Left renal pelvis (tissue), 4 donors: ENCODE measurements at regions not wholly inside any gene's neighbourhood (a gene's known extent, or its start where the extent isn't known, plus 50 kb on each side); places are given as distances from the start of the nearest gene placed in this dataset.

ENCODE experiments used
- DNase-seq, 4 donors: peaks; one replicate each; pipeline ENCODE4 v3.0.0-alpha.2; 2013; ENCODE audit warnings: low read depth in 4 of 4, low spot score in 3 of 4

DNA sequence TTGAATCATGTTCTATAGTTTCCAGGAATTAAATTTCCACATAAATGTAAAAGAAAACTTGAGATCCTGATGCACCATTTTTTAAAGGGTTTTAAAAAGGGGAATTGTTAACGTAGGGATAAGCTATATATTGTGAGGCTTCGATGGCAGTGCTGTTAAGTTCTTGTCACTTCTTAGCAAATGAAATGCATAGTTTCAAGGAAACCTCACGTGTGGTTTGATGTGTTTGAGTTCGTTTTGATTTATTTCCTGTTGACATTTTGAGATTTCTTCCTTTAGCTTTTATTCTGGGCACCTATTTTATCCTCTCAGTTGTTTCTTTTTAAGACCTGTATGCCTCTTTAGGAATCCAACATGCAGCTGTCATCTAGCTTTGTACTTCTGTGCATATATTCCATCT, 301.0 kb downstream of the DOCK8 start:
- DNase-seq = no peak

GRCh38 chr9:517993-518392, 303.3 kb downstream of the DOCK8 start:
- no peak for DNase-seq

GRCh38 chr9:518540-518939, 303.9 kb downstream of the DOCK8 start:
- no peak for DNase-seq

- no peak for DNase-seq
Measured at GRCh38 chr9:519579-519978, 304.9 kb downstream of the DOCK8 start.

DNA sequence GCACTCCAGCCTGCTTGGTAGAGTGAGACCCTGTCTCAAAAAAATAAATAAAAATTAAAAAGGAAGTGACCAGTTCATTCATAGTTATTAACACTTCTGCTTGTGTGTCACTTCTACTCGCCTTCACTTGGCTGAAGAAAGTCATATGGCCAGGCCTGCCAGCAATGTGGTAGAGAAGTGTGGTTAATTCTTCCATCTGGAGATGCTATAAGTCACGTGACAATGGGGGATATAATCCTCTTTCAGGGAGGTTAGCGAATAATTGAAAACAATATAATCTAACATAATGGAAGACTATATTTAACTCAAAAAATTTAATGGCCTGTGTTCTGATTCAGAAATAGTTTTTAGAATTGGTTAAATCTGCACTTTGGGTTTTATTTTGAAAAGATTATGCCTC, 305.6 kb downstream of the DOCK8 start:
- no peak for DNase-seq

DNA sequence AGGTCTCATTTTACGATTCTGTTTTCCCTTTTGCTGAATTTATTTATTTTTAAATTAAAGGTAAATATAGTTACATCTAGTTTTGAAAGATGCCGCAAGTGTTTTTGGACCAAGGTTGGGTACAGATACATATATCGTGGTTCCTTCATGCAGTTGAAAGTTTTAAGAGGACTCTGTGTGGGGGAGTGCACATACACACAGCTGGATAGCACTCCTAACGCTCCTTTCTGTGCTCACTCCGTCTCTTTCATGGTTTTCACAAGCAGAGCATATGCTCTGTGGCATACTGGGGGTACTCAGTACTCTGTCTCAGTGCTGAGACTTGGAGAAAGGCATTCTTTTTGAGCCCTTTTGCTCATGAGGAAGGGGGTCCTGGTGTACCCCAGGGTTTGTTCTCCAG, 307.5 kb downstream of the DOCK8 start:
- no peak for DNase-seq

DNA sequence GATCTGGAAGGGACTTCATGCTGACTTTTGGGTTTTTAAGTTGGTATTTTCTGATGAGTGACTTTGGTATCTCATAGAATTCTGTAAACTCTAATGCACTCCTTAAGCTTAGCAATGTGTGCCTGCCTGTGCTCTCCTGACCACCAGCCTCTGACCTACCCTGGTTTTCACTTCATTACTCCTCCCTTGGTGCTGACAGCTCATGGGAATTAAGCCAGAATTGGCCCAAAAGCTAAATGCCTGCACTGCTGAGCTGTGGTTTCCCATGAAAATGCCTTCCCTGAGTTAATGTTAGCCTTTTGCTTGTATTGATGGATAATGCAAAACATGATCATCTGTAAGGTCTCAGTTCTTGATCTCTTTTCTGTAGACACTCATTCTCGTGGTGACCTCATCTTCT, 308.0 kb downstream of the DOCK8 start:
- DNase-seq = no peak

DNA sequence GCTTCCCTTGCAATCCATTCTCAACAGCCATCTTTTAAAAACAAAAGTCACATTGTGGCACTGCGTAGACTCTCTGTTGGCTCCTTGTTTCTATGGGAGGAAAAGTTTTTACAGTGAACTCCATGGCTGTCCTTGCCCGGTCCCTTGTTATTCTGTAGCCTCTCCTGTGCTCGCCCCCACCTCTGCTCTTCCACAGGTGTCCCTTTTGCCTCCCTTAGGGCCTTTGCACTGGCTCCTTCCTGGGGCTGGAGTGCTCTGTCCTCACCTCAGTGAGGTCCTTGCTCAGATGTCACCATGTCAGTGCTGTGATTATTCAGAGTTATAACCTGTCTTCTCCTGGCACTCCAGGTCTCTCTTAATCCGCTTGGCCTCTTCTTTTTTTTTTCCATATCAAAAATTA, 308.8 kb downstream of the DOCK8 start:
- no peak for DNase-seq

DNA sequence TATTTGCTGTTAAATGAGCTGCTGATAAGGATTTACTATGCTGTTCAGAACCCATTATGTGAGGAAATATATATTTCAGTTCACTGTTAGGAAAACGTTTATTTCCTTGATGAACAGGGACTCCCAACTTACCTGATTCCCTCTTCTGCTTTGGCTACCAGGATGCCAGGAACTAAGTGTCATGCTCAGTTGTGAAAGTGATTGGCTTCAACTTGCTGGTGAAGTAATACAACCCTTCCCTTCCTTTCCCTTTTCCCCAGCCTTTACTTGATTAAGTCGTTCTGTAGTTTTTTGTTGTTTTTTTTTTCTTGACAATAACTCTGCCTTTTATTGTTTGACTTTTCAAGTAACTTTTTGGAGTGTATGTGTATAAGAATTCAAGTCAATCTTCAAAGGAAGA, 309.3 kb downstream of the DOCK8 start:
- DNase-seq = no peak

DNA sequence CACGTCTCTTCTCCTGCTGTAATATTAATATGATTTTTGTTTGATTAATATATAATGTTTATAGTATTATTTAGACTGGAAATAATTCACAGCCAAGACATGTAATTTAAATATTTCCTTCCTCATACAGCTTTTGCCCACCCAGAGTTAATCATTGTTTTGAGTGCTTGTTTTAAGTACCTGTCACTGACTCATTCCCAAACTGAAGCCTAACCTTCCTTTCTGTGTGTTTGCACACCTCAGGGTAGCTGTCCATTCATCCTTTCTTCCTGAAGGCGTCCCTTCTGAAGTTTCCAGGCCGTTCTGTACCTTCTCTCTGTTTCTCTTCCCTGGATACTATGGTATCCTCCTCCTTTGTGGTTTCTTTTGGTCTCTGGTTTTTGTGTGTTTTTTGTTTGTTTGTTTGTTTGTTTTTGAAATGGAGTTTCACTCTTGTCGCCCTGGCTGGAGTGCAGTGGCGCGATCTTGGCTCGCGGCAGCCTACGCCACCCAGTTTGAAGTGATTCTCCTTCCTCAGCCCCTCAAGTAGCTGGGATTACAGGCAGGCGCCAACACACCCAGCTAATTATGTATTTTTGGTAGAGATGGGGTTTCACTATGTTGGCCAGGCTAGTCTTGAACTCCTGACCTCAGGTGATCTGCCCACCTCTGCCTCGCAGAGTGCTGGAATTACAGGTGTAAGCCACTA, 312.4 kb downstream of the DOCK8 start:
- no peak for DNase-seq

DNA sequence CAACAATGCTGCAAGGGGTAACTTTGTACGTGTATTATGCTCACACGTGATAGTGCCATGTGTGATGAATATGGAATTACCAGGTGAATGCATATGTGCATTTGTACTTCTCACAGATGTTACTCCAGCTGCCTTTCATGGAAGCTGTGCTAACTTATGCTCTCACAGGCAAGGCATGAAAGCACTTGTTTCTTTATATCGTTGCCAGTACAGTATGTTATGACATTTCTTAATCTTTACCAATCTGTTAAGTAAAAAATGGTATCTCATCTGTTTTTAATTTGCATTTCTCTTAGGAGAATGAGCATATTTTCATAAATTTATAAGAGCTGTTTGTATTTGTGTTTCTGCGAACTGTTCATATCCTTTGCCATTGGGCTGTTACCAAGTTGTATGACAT, 311.8 kb upstream of the DMRT1 start:
- no peak for DNase-seq

DNA sequence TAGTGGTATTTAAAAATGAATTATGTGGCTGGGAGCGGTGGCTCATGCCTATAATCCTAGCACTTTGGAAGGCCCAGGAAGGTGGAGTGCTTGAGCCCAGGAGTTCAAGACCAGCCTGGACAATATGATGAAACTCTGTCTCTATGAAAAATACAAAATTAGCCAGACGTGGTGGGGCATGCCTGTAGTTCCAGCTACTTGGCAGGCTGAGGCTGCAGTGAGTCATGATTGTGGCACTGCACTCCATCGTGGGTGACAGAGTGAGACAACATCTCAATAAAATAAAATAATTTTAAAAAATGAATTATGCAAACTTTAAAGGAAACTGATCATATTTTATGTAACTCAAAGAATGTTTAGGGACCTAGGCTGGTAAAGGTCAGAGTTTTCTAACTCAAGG, 310.8 kb upstream of the DMRT1 start:
- no peak for DNase-seq

DNA sequence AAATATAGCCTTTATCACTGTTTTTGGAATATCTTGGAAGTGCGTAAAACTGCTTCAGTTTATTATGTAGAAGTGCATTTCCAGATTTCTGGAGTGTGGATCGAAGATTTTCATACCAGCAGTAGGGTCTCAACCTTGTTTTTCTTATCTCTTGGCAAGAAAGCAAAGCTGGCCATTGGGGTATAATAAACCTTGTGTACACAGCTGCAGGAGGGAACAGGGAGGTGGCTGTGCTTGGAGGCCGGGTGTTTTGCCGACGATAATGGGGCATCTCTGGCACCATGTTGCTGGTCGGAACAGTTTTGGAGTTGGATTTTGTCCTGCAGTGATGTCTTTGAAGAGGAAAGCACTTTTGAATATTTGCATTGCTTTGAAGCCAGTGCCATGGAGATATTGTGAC, 308.8 kb upstream of the DMRT1 start:
- DNase-seq = no peak

DNA sequence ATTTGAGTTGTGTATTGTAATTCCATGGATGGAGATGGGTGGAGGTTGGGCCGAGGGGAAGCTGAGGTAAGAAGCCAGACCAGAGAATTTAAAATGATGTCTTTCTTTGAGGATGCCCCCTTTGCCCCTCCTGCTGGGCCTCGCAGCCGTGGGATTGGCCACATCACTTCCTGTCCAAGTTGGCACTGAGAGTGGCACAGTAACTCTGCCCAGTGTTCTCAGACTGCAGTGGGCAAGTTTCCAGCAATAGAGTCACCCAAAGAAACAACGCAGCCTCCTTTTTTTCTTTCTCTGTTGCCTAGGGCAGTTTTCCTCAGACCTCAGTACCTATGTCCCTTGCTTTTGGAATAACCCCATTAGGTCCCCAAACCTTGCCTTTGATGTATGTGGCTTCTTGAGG, 306.6 kb upstream of the DMRT1 start:
- no peak for DNase-seq

- DNase-seq = no peak
Measured at GRCh38 chr9:535356-535755, 306.1 kb upstream of the DMRT1 start.

- DNase-seq = peak in 1 of 4 donors; percentile 37
Measured at GRCh38 chr9:536597-537511, 304.6 kb upstream of the DMRT1 start.

- no peak for DNase-seq
Measured at GRCh38 chr9:543478-543877, 298.0 kb upstream of the DMRT1 start.

DNA sequence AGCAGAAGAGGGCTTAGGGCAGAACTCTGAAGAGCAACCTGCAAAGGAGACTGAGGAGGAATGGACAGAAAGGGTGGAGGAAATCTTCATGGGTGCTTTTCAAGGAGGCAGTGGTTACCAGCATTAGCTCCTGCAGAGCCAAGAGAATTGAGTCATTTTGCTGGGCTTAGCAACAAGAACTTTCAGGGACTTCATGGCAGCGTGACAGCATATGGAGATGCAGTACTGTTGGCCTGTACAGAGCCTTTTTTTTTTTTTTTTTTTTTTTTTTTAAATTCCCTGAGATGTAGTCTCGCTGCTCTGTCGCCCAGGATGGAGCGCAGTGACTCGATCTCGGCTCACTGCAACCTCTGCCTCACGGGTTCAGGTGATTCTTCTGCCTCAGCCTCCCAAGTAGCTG, 296.0 kb upstream of the DMRT1 start:
- DNase-seq = no peak

- DNase-seq = no peak
Measured at GRCh38 chr9:546235-546634, 295.3 kb upstream of the DMRT1 start.

GRCh38 chr9:546797-547223, 294.7 kb upstream of the DMRT1 start:
- DNase-seq = peak in 3 of 4 donors; percentile 50 to 70 (median 54)

DNA sequence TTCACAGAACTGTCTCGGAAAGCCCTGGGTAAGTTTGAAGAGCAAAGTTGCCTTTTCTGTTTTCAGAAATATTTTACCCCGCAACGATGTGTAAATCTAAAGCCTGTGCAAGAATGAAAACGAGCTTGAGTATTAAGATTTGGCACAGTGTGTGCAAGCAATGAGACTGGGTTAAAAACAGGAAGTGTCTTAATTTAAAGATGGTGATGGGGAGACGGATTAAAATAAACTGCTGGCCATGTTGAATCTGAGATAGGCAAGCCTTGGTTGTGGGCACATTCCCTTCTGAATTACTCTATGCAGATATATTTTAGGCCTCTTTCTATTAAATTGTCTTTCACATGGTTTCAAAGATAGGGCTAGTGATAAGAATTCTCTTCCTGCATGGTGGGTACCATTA, 294.2 kb upstream of the DMRT1 start:
- DNase-seq = no peak

DNA sequence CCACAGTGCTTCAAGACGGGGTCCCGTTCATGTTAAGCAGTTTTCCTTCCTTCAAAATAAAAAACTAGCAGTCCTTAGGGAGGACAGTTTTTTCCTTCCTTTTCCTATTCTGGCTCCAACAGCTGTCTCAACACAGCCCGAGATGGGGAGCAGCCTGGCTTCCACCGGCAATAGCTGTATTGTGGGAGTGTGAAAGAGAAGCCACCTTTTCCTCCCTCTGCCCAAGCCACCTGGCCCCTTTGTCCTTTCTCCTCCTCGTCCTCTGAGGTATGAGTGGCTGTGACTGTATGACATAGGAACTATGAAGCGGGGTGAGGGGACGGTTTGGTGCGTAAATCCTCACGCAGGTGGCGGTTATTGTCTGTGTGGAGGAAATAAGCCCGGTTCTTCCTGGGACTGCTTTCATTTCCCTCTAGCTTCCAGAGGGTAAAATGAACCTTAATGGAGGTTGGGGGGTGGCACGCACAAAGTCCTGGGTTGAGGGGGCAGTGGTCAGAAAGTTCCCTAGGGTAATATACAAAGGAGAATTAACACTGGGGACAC, 292.0 kb upstream of the DMRT1 start:
- DNase-seq = no peak
